IMR-90 (cell line): ENCODE measurements at regions not wholly inside any gene's neighbourhood (a gene's known extent, or its start where the extent isn't known, plus 50 kb on each side); places are given as distances from the start of the nearest gene placed in this dataset.

Experiments used
- ATAC-seq: fragments of 200-7000 bp; cut with Tn5 transposase; 2 replicates; pipeline ENCODE4 v1.9.1; 2020; ENCODE audit warnings: low read depth, mild to moderate bottlenecking, moderate library complexity
- BruUV-seq: library from RNA; stranded (reverse); fragments of 400-500 nt; replicated peaks from 2 replicates; lab custom pipeline; 2021; lab: Mats Ljungman, UMichigan
- CTCF ChIA-PET: fragments of 300-600 bp; formaldehyde crosslinking; extraction: SDS; loops from one replicate; lab custom pipeline; 2021; ENCODE audit warnings: antibody characterized with exemption; lab: Yijun Ruan, JAX
- POLR2A ChIA-PET: fragments of 300-600 bp; sonication (Branson Sonifier 250); formaldehyde crosslinking; loops from one replicate; lab custom pipeline; 2022; ENCODE audit warnings: antibody characterized with exemption; ENCODE audit not compliant: unreplicated experiment; lab: Charles Lee
- DNase-seq: peaks from one replicate; pipeline ENCODE4 v3.0.0; 2013
- H2AFZ ChIP-seq: replicated peaks from 2 replicates; pipeline ENCODE3; 2013; ENCODE audit warnings: low read length, mild to moderate bottlenecking; ENCODE audit not compliant: poor library complexity
- H2AK5ac ChIP-seq: 2 replicates; pipeline ENCODE4 v1.6.1; 2013; ENCODE audit warnings: low read depth, low read length, inconsistent platforms
- H2AK9ac ChIP-seq: replicated peaks from 2 replicates; pipeline ENCODE3; 2013; ENCODE audit warnings: mild to moderate bottlenecking, low read depth, low read length, moderate library complexity; ENCODE audit not compliant: poor library complexity
- H2BK120ac ChIP-seq: 2 replicates; pipeline ENCODE4 v1.6.1; 2013; ENCODE audit warnings: low read depth, low read length, inconsistent platforms
- H2BK15ac ChIP-seq: 3 replicates; pipeline ENCODE4 v1.6.1; 2013; ENCODE audit warnings: low read depth, low read length, inconsistent platforms
- H2BK20ac ChIP-seq: 2 replicates; pipeline ENCODE4 v1.6.1; 2013; ENCODE audit warnings: low read depth, mild to moderate bottlenecking, inconsistent platforms, low read length, moderate library complexity
- H2BK5ac ChIP-seq: 2 replicates; pipeline ENCODE4 v1.6.1; 2013; ENCODE audit warnings: mild to moderate bottlenecking, low read depth, low read length, inconsistent platforms; ENCODE audit not compliant: poor library complexity, severe bottlenecking
- H3K14ac ChIP-seq: replicated peaks from 2 replicates; pipeline ENCODE4 v1.6.1; 2013; ENCODE audit warnings: low read depth, low read length, inconsistent platforms
- H3K18ac ChIP-seq: 2 replicates; pipeline ENCODE4 v1.6.1; 2013; ENCODE audit warnings: low read depth, low read length, control low read depth
- H3K23ac ChIP-seq: 2 replicates; pipeline ENCODE4 v1.6.1; 2013; ENCODE audit warnings: low read depth, low read length, inconsistent platforms
- H3K27ac ChIP-seq: 2 replicates; pipeline ENCODE4 v1.5.1; 2013; ENCODE audit warnings: mild to moderate bottlenecking, control low read depth, low read length; ENCODE audit not compliant: insufficient read depth
- H3K27me3 ChIP-seq: 2 replicates; pipeline ENCODE4 v1.6.1; 2013; ENCODE audit warnings: low read length; ENCODE audit not compliant: control insufficient read depth, insufficient read depth
- H3K36me3 ChIP-seq: 2 replicates; pipeline ENCODE4 v1.6.1; 2013; ENCODE audit warnings: low read length, mixed read lengths; ENCODE audit not compliant: control insufficient read depth, insufficient read depth
- H3K4ac ChIP-seq: 2 replicates; pipeline ENCODE4 v1.6.1; 2013; ENCODE audit warnings: low read depth, low read length, inconsistent platforms
- H3K4me1 ChIP-seq: 2 replicates; pipeline ENCODE4 v1.6.1; 2013; ENCODE audit warnings: low read length, mixed read lengths; ENCODE audit not compliant: control insufficient read depth, insufficient read depth
- H3K4me2 ChIP-seq: 2 replicates; pipeline ENCODE4 v1.6.1; 2013; ENCODE audit warnings: low read depth, mild to moderate bottlenecking, control low read depth, low read length, moderate library complexity
- H3K4me3 ChIP-seq: 2 replicates; pipeline ENCODE4 v1.5.1; 2013; ENCODE audit warnings: low read depth, mild to moderate bottlenecking, control low read depth, low read length, moderate library complexity; ENCODE audit not compliant: insufficient read depth
- H3K56ac ChIP-seq: 2 replicates; pipeline ENCODE4 v1.6.1; 2013; ENCODE audit warnings: low read length, inconsistent platforms; ENCODE audit not compliant: insufficient read depth; ENCODE audit errors: extremely low read depth
- H3K79me1 ChIP-seq, 2 experiments: 2 replicates each; pipeline ENCODE4 v1.6.1; 2013; ENCODE audit warnings: low read length in 2 of 2, inconsistent platforms in 1 of 2, low read depth in 1 of 2
- H3K9ac ChIP-seq: 2 replicates; pipeline ENCODE4 v1.6.1; 2013; ENCODE audit warnings: low read depth, low read length, control low read depth
- H3K9me1 ChIP-seq: 2 replicates; pipeline ENCODE4 v1.6.1; 2013; ENCODE audit warnings: low read length, inconsistent platforms; ENCODE audit not compliant: insufficient read depth
- H3K9me3 ChIP-seq: 2 replicates; pipeline ENCODE4 v1.6.1; 2013; ENCODE audit warnings: low read length; ENCODE audit not compliant: control insufficient read depth, insufficient read depth
- H4K20me1 ChIP-seq: 2 replicates; pipeline ENCODE4 v1.6.1; 2013; ENCODE audit warnings: low read length, inconsistent platforms; ENCODE audit not compliant: insufficient read depth
- H4K5ac ChIP-seq: 2 replicates; pipeline ENCODE4 v1.6.1; 2013; ENCODE audit warnings: mild to moderate bottlenecking, low read depth, low read length, control low read depth
- H4K8ac ChIP-seq, 2 experiments: 2 replicates each; pipeline ENCODE4 v1.6.1; 2013; ENCODE audit warnings: low read depth in 2 of 2, low read length in 2 of 2, control low read depth in 1 of 2, inconsistent platforms in 1 of 2
- H4K91ac ChIP-seq: 2 replicates; pipeline ENCODE4 v1.6.1; 2013; ENCODE audit warnings: low read depth, low read length, inconsistent platforms; ENCODE audit not compliant: insufficient read depth
- BHLHE40 ChIP-seq: fragments of 150-350 bp; IDR thresholded peaks from 2 replicates; pipeline ENCODE4 v1.6.1; 2016; ENCODE audit warnings: mild to moderate bottlenecking, low read depth, low read length
- CEBPB ChIP-seq: IDR thresholded peaks from 2 replicates; pipeline ENCODE4 v1.6.1; 2012; ENCODE audit warnings: low read depth, low read length, improper control_type of control experiment
- CTCF ChIP-seq: conservative IDR thresholded peaks from 2 replicates; pipeline ENCODE4 v1.5.1; 2012; ENCODE audit warnings: mild to moderate bottlenecking, low read depth, low read length, improper control_type of control experiment
- ELK1 ChIP-seq: fragments of 150-350 bp; IDR thresholded peaks from 2 replicates; pipeline ENCODE4 v1.6.1; 2016; ENCODE audit warnings: low read depth, mild to moderate bottlenecking, low read length, moderate library complexity, borderline replicate concordance
- MAFK ChIP-seq: IDR thresholded peaks from 2 replicates; pipeline ENCODE4 v1.6.1; 2012; ENCODE audit warnings: low read depth, low read length, improper control_type of control experiment
- MXI1 ChIP-seq: IDR thresholded peaks from 2 replicates; pipeline ENCODE4 v1.6.1; 2012; ENCODE audit warnings: low read depth, mild to moderate bottlenecking, low read length, moderate library complexity, borderline replicate concordance
- POLR2A ChIP-seq: IDR thresholded peaks from 2 replicates; pipeline ENCODE4 v1.6.1; 2012; ENCODE audit warnings: mild to moderate bottlenecking, low read depth, low read length
- RAD21 ChIP-seq: IDR thresholded peaks from 2 replicates; pipeline ENCODE4 v1.6.1; 2012; ENCODE audit warnings: low read length, improper control_type of control experiment
- SMC3 ChIP-seq: fragments of 150-350 bp; IDR thresholded peaks from 2 replicates; pipeline ENCODE4 v1.6.1; 2016; ENCODE audit warnings: low read depth, mild to moderate bottlenecking, antibody characterized with exemption, low read length, moderate library complexity
- WGBS, 2 experiments: methylation state at CpG; one replicate each; pipeline versions ENCODE4 v1.1.5 to v1.1.7; 2013; ENCODE audit warnings: missing lambda C conversion rate in 2 of 2; ENCODE audit not compliant: insufficient read length in 1 of 2; ENCODE audit errors: extremely low coverage in 2 of 2; 5-methylcytosine and 5-hydroxymethylcytosine counted together
- dilution Hi-C: fragments of 300-500 bp; cut with HindIII; formaldehyde crosslinking; loops from one replicate; pipeline ENCODE4 v1.14.3; 2018; ENCODE audit warnings: low sequenced_read_pairs; ENCODE audit not compliant: unreplicated experiment
- in situ Hi-C: fragments of 300-500 bp; cut with MboI; formaldehyde crosslinking; loops from 3 replicates; pipeline ENCODE4 v1.14.3; 2019; ENCODE audit warnings: low sequenced_read_pairs, inconsistent platforms, mixed read lengths
- intact Hi-C: fragments of 100-400 bp; cut with micrococcal nuclease; formaldehyde crosslinking; loops from 2 replicates; pipeline ENCODE4 v1.10.0; 2022

- intact Hi-C loops (no loop called here), in situ Hi-C loops (no loop called here), dilution Hi-C loops (no loop called here)
- Histone ChIP-seq H4K91ac (no peak overlapping the region), H2BK15ac (no peak overlapping the region), H2AK5ac (no peak overlapping the region), H3K9ac (no peak overlapping the region), H3K18ac (no peak overlapping the region), H3K4ac (no peak overlapping the region), H3K27me3 (no peaks in the 10 kb centered on the region), H3K23ac (no peak overlapping the region), H2BK120ac (no peak overlapping the region), H3K9me1 (no peaks in the 10 kb centered on the region), H2AK9ac (no peak overlapping the region), H4K5ac (no peak overlapping the region), H3K4me3 (no peak overlapping the region), H4K8ac (no peak overlapping the region), H3K14ac (no peak overlapping the region), H3K9me3 (no peaks in the 10 kb centered on the region), H2BK20ac (no peak overlapping the region), H2BK5ac (no peak overlapping the region), H2AFZ (no peak overlapping the region), H3K56ac (no peak overlapping the region), H3K27ac (no peak overlapping the region), H3K4me1 (no peaks in the 10 kb centered on the region), H3K79me1 (no peaks in the 10 kb centered on the region), H4K20me1 (no peaks in the 10 kb centered on the region), H3K36me3 (no peaks in the 10 kb centered on the region), H3K4me2 (no peak overlapping the region)
- no CpG with 5 or more reads among the region's 2 CpGs for WGBS, 2 experiments
- CTCF ChIA-PET: no interaction called here
- no TSS peak for BruUV-seq
- DNase-seq: no peak
- POLR2A ChIA-PET: no interaction called here
- TF ChIP-seq ELK1 (no peak), MAFK (no peak), CEBPB (no peak), MXI1 (no peak), POLR2A (no peak), SMC3 (no peak), RAD21 (no peak), CTCF (no peak), BHLHE40 (no peak)
- no peak for ATAC-seq
Observed at GRCh38 chr20:56964901-56965300, 301.5 kb downstream of the BMP7 start.
